Caco-2 (cell line): ENCODE measurements at regions not wholly inside any gene's neighbourhood (a gene's known extent, or its start where the extent isn't known, plus 50 kb on each side); places are given as distances from the start of the nearest gene placed in this dataset.

Source experiments
- BruUV-seq: library from RNA; stranded (reverse); fragments of 400-500 nt; replicated peaks from 2 replicates; lab custom pipeline; 2021; lab: Mats Ljungman, UMichigan
- CTCF ChIA-PET: fragments of 300-600 bp; sonication (Branson Sonifier 250); formaldehyde crosslinking; loops from one replicate; lab custom pipeline; 2022; ENCODE audit warnings: antibody characterized with exemption; lab: Charles Lee
- POLR2A ChIA-PET: fragments of 300-600 bp; sonication (Branson Sonifier 250); formaldehyde crosslinking; loops from one replicate; lab custom pipeline; 2022; ENCODE audit warnings: antibody characterized with exemption; lab: Charles Lee
- DNase-seq, 2 experiments: peaks; one replicate each; pipeline versions ENCODE4 v3.0.0 to v3.0.0-alpha.2; 2020 to 2022
- H3K27me3 ChIP-seq: replicated peaks from 2 replicates; pipeline ENCODE4 v1.6.0; 2011; ENCODE audit warnings: low read length; ENCODE audit not compliant: control insufficient read depth, insufficient read depth
- H3K36me3 ChIP-seq: 2 replicates; pipeline ENCODE4 v1.5.1; 2011; ENCODE audit warnings: low read length; ENCODE audit not compliant: control insufficient read depth, insufficient read depth
- H3K4me1 ChIP-seq: fragments of 250-450 bp; sonication (Bioruptor Pico); 2 replicates; pipeline ENCODE4 v1.5.1; 2020; ENCODE audit warnings: mild to moderate bottlenecking
- H3K4me3 ChIP-seq: 2 replicates; pipeline ENCODE4 v1.5.1; 2011; ENCODE audit warnings: low read depth, mild to moderate bottlenecking, control low read depth, low read length
- H3K9me3 ChIP-seq: fragments of 250-450 bp; sonication (Bioruptor Pico); 2 replicates; pipeline ENCODE4 v1.5.1; 2020; ENCODE audit warnings: mild to moderate bottlenecking, moderate library complexity
- H3K27ac Mint-ChIP-seq: one replicate; pipeline ENCODE4 v1.8.0; 2022; ENCODE audit warnings: mixed read lengths; ENCODE audit not compliant: unreplicated experiment
- H3K27me3 Mint-ChIP-seq: one replicate; pipeline ENCODE4 v1.8.0; 2022; ENCODE audit warnings: mixed read lengths; ENCODE audit not compliant: insufficient read depth, unreplicated experiment
- H3K36me3 Mint-ChIP-seq: one replicate; pipeline ENCODE4 v1.8.0; 2022; ENCODE audit warnings: mild to moderate bottlenecking, mixed read lengths; ENCODE audit not compliant: insufficient read depth, unreplicated experiment
- H3K4me1 Mint-ChIP-seq: one replicate; pipeline ENCODE4 v1.8.0; 2022; ENCODE audit warnings: low read depth, mixed read lengths; ENCODE audit not compliant: unreplicated experiment
- H3K4me3 Mint-ChIP-seq: one replicate; pipeline ENCODE4 v1.8.0; 2022; ENCODE audit warnings: mild to moderate bottlenecking, moderate library complexity, mixed read lengths; ENCODE audit not compliant: unreplicated experiment
- H3K9me3 Mint-ChIP-seq: one replicate; pipeline ENCODE4 v1.8.0; 2022; ENCODE audit warnings: mixed read lengths; ENCODE audit not compliant: unreplicated experiment
- CTCF ChIP-seq, 2 experiments: fragments of 200-600 bp in 1 of 2; IDR thresholded peaks; 1 replicate in 1 of 2; 2 replicates in 1 of 2; pipeline versions ENCODE4 v1.5.1 to v1.8.0; 2011 to 2022; ENCODE audit warnings: antibody characterized with exemption in 1 of 2, control low read depth in 1 of 2, inconsistent platforms in 1 of 2, low read depth in 1 of 2, low read length in 1 of 2, mild to moderate bottlenecking in 1 of 2, moderate library complexity in 1 of 2; ENCODE audit not compliant: insufficient read depth in 1 of 2, severe bottlenecking in 1 of 2, unreplicated experiment in 1 of 2
- intact Hi-C: fragments of 100-400 bp; cut with micrococcal nuclease; formaldehyde crosslinking; loops from one replicate; pipeline ENCODE4 v1.10.0; 2022; ENCODE audit not compliant: unreplicated experiment

GRCh38 chr22:48849963-48850657, 977.6 kb downstream of the BRD1 start:
- TF ChIP-seq CTCF (IDR thresholded peaks at IDR 0.05; ENCODE audit: insufficient read depth in 1 of 2, low read depth in 1 of 2, low read length in 1 of 2, severe bottlenecking in 1 of 2, unreplicated experiment in 1 of 2), result no peak
- peak in 1 of 2 experiments; percentile 18 for DNase-seq
- Histone ChIP-seq H3K27me3 (no peaks in the 10 kb centered on the region), H3K36me3 (no peaks in the 10 kb centered on the region), H3K4me3 (no peak overlapping the region), H3K4me1 (no peaks in the 10 kb centered on the region), H3K9me3 (no peaks in the 10 kb centered on the region)
- BruUV-seq, result no TSS peak
- H3K4me1 Mint-ChIP-seq, result no peaks in the 10 kb centered on the region
- H3K27me3 Mint-ChIP-seq, result peaks cover 12% of the 10 kb centered on the region
- H3K4me3 Mint-ChIP-seq, result no peak overlapping the region
- H3K27ac Mint-ChIP-seq, result no peak overlapping the region
- ChIA-PET POLR2A (no interaction called here), CTCF (no interaction called here)
- intact Hi-C loops, result no loop called here
- H3K9me3 Mint-ChIP-seq, result peaks cover 10% of the 10 kb centered on the region
- H3K36me3 Mint-ChIP-seq, result no peaks in the 10 kb centered on the region

GRCh38 chr22:48849219-48849912, 978.3 kb downstream of the BRD1 start:
- Histone ChIP-seq H3K9me3 (no peaks in the 10 kb centered on the region), H3K4me3 (no peak overlapping the region), H3K4me1 (no peaks in the 10 kb centered on the region), H3K27me3 (no peaks in the 10 kb centered on the region), H3K36me3 (no peaks in the 10 kb centered on the region)
- BruUV-seq, result no TSS peak
- H3K9me3 Mint-ChIP-seq, result peaks cover 3% of the 10 kb centered on the region
- TF ChIP-seq CTCF (IDR thresholded peaks at IDR 0.05; ENCODE audit: insufficient read depth in 1 of 2, low read depth in 1 of 2, low read length in 1 of 2, severe bottlenecking in 1 of 2, unreplicated experiment in 1 of 2), result no peak
- peaks cover 14% of the 10 kb centered on the region for H3K27me3 Mint-ChIP-seq
- no peak for DNase-seq
- peaks cover 2% of the 10 kb centered on the region for H3K36me3 Mint-ChIP-seq
- ChIA-PET CTCF (no interaction called here), POLR2A (interaction anchor here (0.6 kb wide), 1 partner anchor 493 kb away, joined by 3 read pairs; no protein-coding TSS in a partner anchor)
- intact Hi-C loops, result no loop called here
- no peak overlapping the region for H3K27ac Mint-ChIP-seq
- H3K4me3 Mint-ChIP-seq, result no peak overlapping the region
- H3K4me1 Mint-ChIP-seq, result no peaks in the 10 kb centered on the region

GRCh38 chr22:48846200-48846599, 981.5 kb downstream of the BRD1 start:
- Mint-ChIP-seq H3K36me3 (peaks cover 4% of the 10 kb centered on the region), H3K27ac (no peak overlapping the region), H3K4me3 (no peak overlapping the region), H3K4me1 (no peaks in the 10 kb centered on the region), H3K27me3 (peaks cover 22% of the 10 kb centered on the region), H3K9me3 (no peaks in the 10 kb centered on the region)
- TF ChIP-seq CTCF (IDR thresholded peaks at IDR 0.05; ENCODE audit: insufficient read depth in 1 of 2, low read depth in 1 of 2, low read length in 1 of 2, severe bottlenecking in 1 of 2, unreplicated experiment in 1 of 2), result no peak
- intact Hi-C loops, result no loop called here
- Histone ChIP-seq H3K4me3 (no peak overlapping the region), H3K4me1 (no peaks in the 10 kb centered on the region), H3K9me3 (no peaks in the 10 kb centered on the region), H3K36me3 (no peaks in the 10 kb centered on the region), H3K27me3 (no peaks in the 10 kb centered on the region)
- no peak for DNase-seq
- ChIA-PET CTCF (no interaction called here), POLR2A (no interaction called here)
- no TSS peak for BruUV-seq
